ENCODE measurements at regions not wholly inside any gene's neighbourhood (a gene's known extent, or its start where the extent isn't known, plus 50 kb on each side); places are given as distances from the start of the nearest gene placed in this dataset.

GRCh38 chr3:28597452-28597851, 248.8 kb upstream of the AZI2 start:
- BruUV-seq (replicated peaks): no TSS peak
- Mint-ChIP-seq H3K27ac (ENCODE audit: unreplicated experiment) (no peak overlapping the region), H3K4me3 (ENCODE audit: low read depth, unreplicated experiment) (no peak overlapping the region), H3K4me1 (ENCODE audit: low read depth, unreplicated experiment) (peaks cover 34% of the 10 kb centered on the region), H3K9me3 (ENCODE audit: low read depth, unreplicated experiment) (peaks cover 5% of the 10 kb centered on the region), H3K36me3 (ENCODE audit: insufficient read depth, unreplicated experiment) (no peaks in the 10 kb centered on the region), H3K27me3 (ENCODE audit: unreplicated experiment) (no peaks in the 10 kb centered on the region)
- CTCF ChIA-PET: no interaction called here
- intact Hi-C loops (cut with micrococcal nuclease; ENCODE audit: unreplicated experiment): no loop called here
- TF ChIP-seq CTCF (IDR thresholded peaks at IDR 0.05; ENCODE audit: unreplicated experiment): no peak
- DNase-seq: no peak

GRCh38 chr3:28598165-28598564, 249.5 kb upstream of the AZI2 start:
- Mint-ChIP-seq H3K4me1 (ENCODE audit: low read depth, unreplicated experiment) (peaks cover 34% of the 10 kb centered on the region), H3K9me3 (ENCODE audit: low read depth, unreplicated experiment) (peaks cover 5% of the 10 kb centered on the region), H3K27me3 (ENCODE audit: unreplicated experiment) (no peaks in the 10 kb centered on the region), H3K4me3 (ENCODE audit: low read depth, unreplicated experiment) (no peak overlapping the region), H3K27ac (ENCODE audit: unreplicated experiment) (no peak overlapping the region), H3K36me3 (ENCODE audit: insufficient read depth, unreplicated experiment) (no peaks in the 10 kb centered on the region)
- no peak for DNase-seq
- BruUV-seq (replicated peaks): no TSS peak
- TF ChIP-seq CTCF (IDR thresholded peaks at IDR 0.05; ENCODE audit: unreplicated experiment): no peak
- intact Hi-C loops (cut with micrococcal nuclease; ENCODE audit: unreplicated experiment): no loop called here
- CTCF ChIA-PET: no interaction called here

GRCh38 chr3:28601291-28601690, 252.7 kb upstream of the AZI2 start:
- Mint-ChIP-seq H3K4me3 (ENCODE audit: low read depth, unreplicated experiment) (no peak overlapping the region), H3K27me3 (ENCODE audit: unreplicated experiment) (no peaks in the 10 kb centered on the region), H3K36me3 (ENCODE audit: insufficient read depth, unreplicated experiment) (no peaks in the 10 kb centered on the region), H3K4me1 (ENCODE audit: low read depth, unreplicated experiment) (peaks cover 34% of the 10 kb centered on the region), H3K27ac (ENCODE audit: unreplicated experiment) (peak overlapping the region; percentile 33), H3K9me3 (ENCODE audit: low read depth, unreplicated experiment) (peaks cover 5% of the 10 kb centered on the region)
- no TSS peak for BruUV-seq (replicated peaks)
- CTCF ChIA-PET: interaction anchor here (0.7 kb wide), 1 partner anchor 336 kb away, joined by 6 read pairs; no protein-coding TSS in a partner anchor
- intact Hi-C loops (cut with micrococcal nuclease; ENCODE audit: unreplicated experiment): no loop called here
- DNase-seq: peak; percentile 21
- TF ChIP-seq CTCF (IDR thresholded peaks at IDR 0.05; ENCODE audit: unreplicated experiment): no peak

GRCh38 chr3:28606283-28606682, 257.7 kb upstream of the AZI2 start:
- Mint-ChIP-seq H3K27me3 (ENCODE audit: unreplicated experiment) (no peaks in the 10 kb centered on the region), H3K36me3 (ENCODE audit: insufficient read depth, unreplicated experiment) (no peaks in the 10 kb centered on the region), H3K4me1 (ENCODE audit: low read depth, unreplicated experiment) (peaks cover 9% of the 10 kb centered on the region), H3K27ac (ENCODE audit: unreplicated experiment) (no peak overlapping the region), H3K9me3 (ENCODE audit: low read depth, unreplicated experiment) (no peaks in the 10 kb centered on the region), H3K4me3 (ENCODE audit: low read depth, unreplicated experiment) (no peak overlapping the region)
- no peak for TF ChIP-seq CTCF (IDR thresholded peaks at IDR 0.05; ENCODE audit: unreplicated experiment)
- no peak for DNase-seq
- intact Hi-C loops (cut with micrococcal nuclease; ENCODE audit: unreplicated experiment): no loop called here
- no TSS peak for BruUV-seq (replicated peaks)
- CTCF ChIA-PET: no interaction called here

Data from Calu3 (cell line).